HepG2 (cell line): ENCODE measurements at regions not wholly inside any gene's neighbourhood (a gene's known extent, or its start where the extent isn't known, plus 50 kb on each side); places are given as distances from the start of the nearest gene placed in this dataset.

Experiments used
- CREB1 ChIP-seq, 2 experiments: fragments of 450-650 bp in 1 of 2; IDR thresholded peaks; 2 replicates each; pipeline ENCODE4 v1.6.1; 2016 to 2017; ENCODE audit warnings: control low read depth in 1 of 2, mild to moderate bottlenecking in 1 of 2, missing compliant biosample characterization in 1 of 2, missing genetic modification characterization in 1 of 2
- ETS1 ChIP-seq: sonication (generic); formaldehyde crosslinking; IDR thresholded peaks from 2 replicates; pipeline ENCODE4 v1.4.0; 2020; ENCODE audit warnings: missing genetic modification reagents
- GFI1 ChIP-seq: sonication (generic); formaldehyde crosslinking; IDR thresholded peaks from 2 replicates; pipeline ENCODE4 v1.5.0; 2020; ENCODE audit warnings: missing genetic modification reagents, mild to moderate bottlenecking, borderline replicate concordance
- GLI4 ChIP-seq: sonication (generic); formaldehyde crosslinking; IDR thresholded peaks from 2 replicates; pipeline ENCODE4 v1.5.1; 2020; ENCODE audit warnings: missing genetic modification reagents, mild to moderate bottlenecking, moderate library complexity, borderline replicate concordance
- HNF4G ChIP-seq, 2 experiments: sonication (generic) in 1 of 2; formaldehyde crosslinking in 1 of 2; IDR thresholded peaks; 2 replicates each; pipeline versions ENCODE4 v1.4.0 to v1.6.1; 2011 to 2020; ENCODE audit warnings: borderline replicate concordance in 2 of 2, low read depth in 2 of 2, mild to moderate bottlenecking in 2 of 2, low read length in 1 of 2, missing genetic modification reagents in 1 of 2, moderate library complexity in 1 of 2
- HOXA5 ChIP-seq: sonication (generic); formaldehyde crosslinking; IDR thresholded peaks from 2 replicates; pipeline ENCODE4 v1.4.0; 2020; ENCODE audit warnings: missing genetic modification reagents
- JUNB ChIP-seq: sonication (generic); formaldehyde crosslinking; IDR thresholded peaks from 2 replicates; pipeline ENCODE4 v1.8.0; 2022; ENCODE audit warnings: missing genetic modification reagents, mild to moderate bottlenecking, borderline replicate concordance
- NBN ChIP-seq: fragments of 450-650 bp; conservative IDR thresholded peaks from 2 replicates; pipeline ENCODE4 v1.6.1; 2017
- RFX1 ChIP-seq: fragments of 450-650 bp; IDR thresholded peaks from 2 replicates; pipeline ENCODE4 v1.6.1; 2017
- STAG1 ChIP-seq: sonication (generic); formaldehyde crosslinking; IDR thresholded peaks from 2 replicates; pipeline ENCODE4 v1.4.0; 2020; ENCODE audit warnings: missing genetic modification reagents
- YEATS2 ChIP-seq: sonication (generic); formaldehyde crosslinking; IDR thresholded peaks from 2 replicates; pipeline ENCODE4 v1.4.0; 2020; ENCODE audit warnings: missing genetic modification reagents, borderline replicate concordance
- ZNF264 ChIP-seq: sonication (generic); formaldehyde crosslinking; IDR thresholded peaks from 2 replicates; pipeline ENCODE4 v1.4.0; 2020; ENCODE audit warnings: missing genetic modification reagents
- ZNF281 ChIP-seq: sonication (generic); formaldehyde crosslinking; IDR thresholded peaks from 2 replicates; pipeline ENCODE4 v1.4.0; 2020; ENCODE audit warnings: missing genetic modification reagents, borderline replicate concordance
- ZNF678 ChIP-seq: sonication (generic); formaldehyde crosslinking; IDR thresholded peaks from 2 replicates; pipeline ENCODE4 v1.4.0; 2020; ENCODE audit warnings: mild to moderate bottlenecking, missing genetic modification reagents
- ZNF747 ChIP-seq: sonication (generic); formaldehyde crosslinking; IDR thresholded peaks from 2 replicates; pipeline ENCODE4 v1.8.1; 2023; ENCODE audit warnings: missing genetic modification reagents, mild to moderate bottlenecking, borderline replicate concordance
- TF ChIP-seq, protein P1 (sequence below): IDR thresholded peaks from 2 replicates; pipeline ENCODE4 v1.6.1; 2016
- TF ChIP-seq, protein P2 (sequence below): sonication (generic); formaldehyde crosslinking; IDR thresholded peaks from 2 replicates; pipeline ENCODE4 v1.4.0; 2020; ENCODE audit warnings: missing genetic modification reagents
- TF ChIP-seq, protein P3 (sequence below): sonication (generic); formaldehyde crosslinking; IDR thresholded peaks from 2 replicates; pipeline ENCODE4 v1.4.0; 2020; ENCODE audit warnings: missing genetic modification reagents

- TF ChIP-seq, protein P1, sequence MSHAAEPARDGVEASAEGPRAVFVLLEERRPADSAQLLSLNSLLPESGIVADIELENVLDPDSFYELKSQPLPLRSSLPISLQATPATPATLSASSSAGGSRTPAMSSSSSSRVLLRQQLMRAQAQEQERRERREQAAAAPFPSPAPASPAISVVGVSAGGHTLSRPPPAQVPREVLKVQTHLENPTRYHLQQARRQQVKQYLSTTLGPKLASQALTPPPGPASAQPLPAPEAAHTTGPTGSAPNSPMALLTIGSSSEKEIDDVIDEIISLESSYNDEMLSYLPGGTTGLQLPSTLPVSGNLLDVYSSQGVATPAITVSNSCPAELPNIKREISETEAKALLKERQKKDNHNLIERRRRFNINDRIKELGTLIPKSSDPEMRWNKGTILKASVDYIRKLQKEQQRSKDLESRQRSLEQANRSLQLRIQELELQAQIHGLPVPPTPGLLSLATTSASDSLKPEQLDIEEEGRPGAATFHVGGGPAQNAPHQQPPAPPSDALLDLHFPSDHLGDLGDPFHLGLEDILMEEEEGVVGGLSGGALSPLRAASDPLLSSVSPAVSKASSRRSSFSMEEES (CRISPR knock-in tag), result 0 out of 2 replicates have a peak, but pooled peaks have one; percentile 37
- TF ChIP-seq, protein P2, sequence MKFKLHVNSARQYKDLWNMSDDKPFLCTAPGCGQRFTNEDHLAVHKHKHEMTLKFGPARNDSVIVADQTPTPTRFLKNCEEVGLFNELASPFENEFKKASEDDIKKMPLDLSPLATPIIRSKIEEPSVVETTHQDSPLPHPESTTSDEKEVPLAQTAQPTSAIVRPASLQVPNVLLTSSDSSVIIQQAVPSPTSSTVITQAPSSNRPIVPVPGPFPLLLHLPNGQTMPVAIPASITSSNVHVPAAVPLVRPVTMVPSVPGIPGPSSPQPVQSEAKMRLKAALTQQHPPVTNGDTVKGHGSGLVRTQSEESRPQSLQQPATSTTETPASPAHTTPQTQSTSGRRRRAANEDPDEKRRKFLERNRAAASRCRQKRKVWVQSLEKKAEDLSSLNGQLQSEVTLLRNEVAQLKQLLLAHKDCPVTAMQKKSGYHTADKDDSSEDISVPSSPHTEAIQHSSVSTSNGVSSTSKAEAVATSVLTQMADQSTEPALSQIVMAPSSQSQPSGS (CRISPR knock-in tag), result no peak
- TF ChIP-seq ZNF281 (CRISPR knock-in tag) (no peak), ZNF678 (CRISPR knock-in tag) (no peak), GFI1 (CRISPR knock-in tag) (peak; percentile 28; the same call in 1 of the 2 replicates), JUNB (CRISPR knock-in tag) (peak; percentile 85; the same call in 1 of the 2 replicates), RFX1 (no peak), HOXA5 (CRISPR knock-in tag) (0 out of 2 replicates have a peak, but pooled peaks have one; percentile 66), STAG1 (CRISPR knock-in tag) (peak; percentile 25; the same call in 1 of the 2 replicates), YEATS2 (CRISPR knock-in tag) (peak; percentile 53; the same call in 1 of the 2 replicates), ZNF747 (CRISPR knock-in tag) (no peak), NBN (no peak), ETS1 (CRISPR knock-in tag) (no peak), HNF4G (IDR thresholded peaks at IDR 0.05; ENCODE audit: borderline replicate concordance, low read depth, low read length) (peak; percentile 74; the same call in 1 of the 2 replicates), HNF4G (CRISPR knock-in tag; IDR thresholded peaks at IDR 0.05; ENCODE audit: borderline replicate concordance, low read depth) (no peak; the same call in 1 of the 2 replicates), CREB1 (IDR thresholded peaks at IDR 0.05) (0 out of 2 replicates have a peak, but pooled peaks have one; percentile 24), CREB1 (CRISPR knock-in tag; IDR thresholded peaks at IDR 0.05) (no peak), ZNF264 (CRISPR knock-in tag) (0 out of 2 replicates have a peak, but pooled peaks have one; percentile 47), GLI4 (no peak)
- TF ChIP-seq, protein P3, sequence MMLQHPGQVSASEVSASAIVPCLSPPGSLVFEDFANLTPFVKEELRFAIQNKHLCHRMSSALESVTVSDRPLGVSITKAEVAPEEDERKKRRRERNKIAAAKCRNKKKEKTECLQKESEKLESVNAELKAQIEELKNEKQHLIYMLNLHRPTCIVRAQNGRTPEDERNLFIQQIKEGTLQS, result peak; percentile 87
Measured at GRCh38 chr19:46925548-46925950, 64.8 kb downstream of the ARHGAP35 start (continued).
